Stimulated activated CD4-positive, alpha-beta T cell treated with anti-CD3 and anti-CD28 coated beads, Interleukin-4, amount 100 ng/mL, for 1 hour (primary cell): ENCODE measurements at regions not wholly inside any gene's neighbourhood (a gene's known extent, or its start where the extent isn't known, plus 50 kb on each side); places are given as distances from the start of the nearest gene placed in this dataset.
A peak's percentile ranks its signal among the peaks of the same experiment; 100 is the strongest.
"Not testable (repeated sequence)": the region's sequence is repeated elsewhere in the genome, so short reads cannot be mapped to it uniquely, and the experiment has no call there.

ENCODE experiments used
- DNase-seq: peaks from one replicate; pipeline ENCODE4 v3.0.0-alpha.2; 2020

- no peak for DNase-seq
These were observed 69.7 kb downstream of the CMAS start for GRCh38 chr12:22115711-22116110.

- no peak for DNase-seq
These were observed 70.4 kb downstream of the CMAS start for GRCh38 chr12:22116376-22116775.

GRCh38 chr12:22117563-22118237, 71.7 kb downstream of the CMAS start:
- DNase-seq = no peak

GRCh38 chr12:22118238-22118790, 72.3 kb downstream of the CMAS start:
- DNase-seq = no peak

GRCh38 chr12:22121224-22121623, 75.2 kb downstream of the CMAS start:
- DNase-seq = peak; percentile 36

GRCh38 chr12:22122359-22122758, 76.3 kb downstream of the CMAS start:
- no peak for DNase-seq

- DNase-seq = no peak
These were observed 79.0 kb downstream of the CMAS start for GRCh38 chr12:22124987-22125386.

GRCh38 chr12:22126101-22126500, 80.1 kb downstream of the CMAS start:
- not testable (repeated sequence) for DNase-seq

- DNase-seq = no peak
These were observed 80.7 kb downstream of the CMAS start for GRCh38 chr12:22126758-22127157.

- DNase-seq = no peak
These were observed 84.7 kb downstream of the CMAS start for GRCh38 chr12:22130671-22131070.

GRCh38 chr12:22136604-22137117, 90.6 kb downstream of the CMAS start:
- DNase-seq = not testable (repeated sequence)
